ENCODE measurements at regions not wholly inside any gene's neighbourhood (a gene's known extent, or its start where the extent isn't known, plus 50 kb on each side); places are given as distances from the start of the nearest gene placed in this dataset.

- no peaks in the 10 kb centered on the region for H3F3A ChIP-seq (ENCODE audit: insufficient read depth, low read length, poor library complexity, severe bottlenecking)
- peaks cover 18% of the 10 kb centered on the region for H3K36me3 ChIP-seq (ENCODE audit: insufficient read depth, low read length)
- no peaks in the 10 kb centered on the region for H4K20me1 ChIP-seq (ENCODE audit: insufficient read depth)
- TF ChIP-seq TAF1 (IDR thresholded peaks at IDR 0.05; ENCODE audit: low read depth) (no peak), RAD21 (conservative IDR thresholded peaks at IDR 0.05) (no peak), REST (IDR thresholded peaks at IDR 0.05; ENCODE audit: borderline replicate concordance) (no peak), CTCF (IDR thresholded peaks at IDR 0.05; ENCODE audit: poor library complexity, severe bottlenecking) (no peak), POLR2AphosphoS5 (IDR thresholded peaks at IDR 0.05) (no peak), SMC3 (conservative IDR thresholded peaks at IDR 0.05; ENCODE audit: poor library complexity) (no peak), EZH2 (IDR thresholded peaks at IDR 0.05; ENCODE audit: borderline replicate concordance, insufficient read depth, low read length, poor library complexity, severe bottlenecking) (no peak), MXI1 (conservative IDR thresholded peaks at IDR 0.05; ENCODE audit: poor library complexity, severe bottlenecking) (no peak), EP300 (conservative IDR thresholded peaks at IDR 0.05; ENCODE audit: poor library complexity, severe bottlenecking) (no peak)
- H2AFZ ChIP-seq (ENCODE audit: low read depth, low read length), result no peak overlapping the region
- H3K79me2 ChIP-seq (replicated peaks; ENCODE audit: insufficient read depth, low read length), result no peaks in the 10 kb centered on the region
- H3K9me2 ChIP-seq (ENCODE audit: insufficient read depth, low read length), result no peaks in the 10 kb centered on the region
- no peak overlapping the region for H3K9ac ChIP-seq (ENCODE audit: low read length)
- H3K27ac ChIP-seq (ENCODE audit: low read length), result no peak overlapping the region
- no peak overlapping the region for H3K4me2 ChIP-seq (ENCODE audit: low read length)
- no peaks in the 10 kb centered on the region for H3K9me3 ChIP-seq (ENCODE audit: low read length)
- no peak overlapping the region for H3K4me3 ChIP-seq (ENCODE audit: low read length)
- no peaks in the 10 kb centered on the region for H3K27me3 ChIP-seq (ENCODE audit: insufficient read depth, low read depth, low read length)
Measured at GRCh38 chr11:92791886-92792285, 177.6 kb upstream of the MTNR1B start.

- Histone ChIP-seq H3K27me3 (ENCODE audit: insufficient read depth, low read depth, low read length) (no peaks in the 10 kb centered on the region), H3K9me2 (ENCODE audit: insufficient read depth, low read length) (no peaks in the 10 kb centered on the region), H3K27ac (ENCODE audit: low read length) (no peak overlapping the region), H4K20me1 (ENCODE audit: insufficient read depth) (no peaks in the 10 kb centered on the region), H3F3A (ENCODE audit: insufficient read depth, low read length, poor library complexity, severe bottlenecking) (no peaks in the 10 kb centered on the region), H3K36me3 (ENCODE audit: insufficient read depth, low read length) (peaks cover 16% of the 10 kb centered on the region), H3K79me2 (replicated peaks; ENCODE audit: insufficient read depth, low read length) (no peaks in the 10 kb centered on the region), H3K4me3 (ENCODE audit: low read length) (no peak overlapping the region), H2AFZ (ENCODE audit: low read depth, low read length) (no peak overlapping the region), H3K4me2 (ENCODE audit: low read length) (no peak overlapping the region), H3K9ac (ENCODE audit: low read length) (no peak overlapping the region), H3K9me3 (ENCODE audit: low read length) (no peaks in the 10 kb centered on the region)
- TF ChIP-seq EZH2 (IDR thresholded peaks at IDR 0.05; ENCODE audit: borderline replicate concordance, insufficient read depth, low read length, poor library complexity, severe bottlenecking) (no peak), POLR2AphosphoS5 (IDR thresholded peaks at IDR 0.05) (no peak), REST (IDR thresholded peaks at IDR 0.05; ENCODE audit: borderline replicate concordance) (no peak), MXI1 (conservative IDR thresholded peaks at IDR 0.05; ENCODE audit: poor library complexity, severe bottlenecking) (no peak), EP300 (conservative IDR thresholded peaks at IDR 0.05; ENCODE audit: poor library complexity, severe bottlenecking) (no peak), TAF1 (IDR thresholded peaks at IDR 0.05; ENCODE audit: low read depth) (no peak), RAD21 (conservative IDR thresholded peaks at IDR 0.05) (no peak), CTCF (IDR thresholded peaks at IDR 0.05; ENCODE audit: poor library complexity, severe bottlenecking) (no peak)
Measured at GRCh38 chr11:92793189-92793588, 176.3 kb upstream of the MTNR1B start.

Measured in neural cell (in vitro differentiated cells).